ENCODE measurements at regions not wholly inside any gene's neighbourhood (a gene's known extent, or its start where the extent isn't known, plus 50 kb on each side); places are given as distances from the start of the nearest gene placed in this dataset.

GRCh38 chr6:43907312-43907711 is 137.3 kb downstream of the VEGFA start:
- Histone ChIP-seq H3K4me3 (no peak overlapping the region), H3K27ac (ENCODE audit: low read depth in 1 of 2, low read length in 1 of 2) (no peak overlapping the region), H3K4me1 (ENCODE audit: control insufficient read depth in 5 of 5, insufficient read depth in 5 of 5, low read length in 5 of 5) (peaks cover 0 to 15% (median 0%) of the 10 kb centered on the region in 5 donors), H3K9ac (ENCODE audit: insufficient read depth in 1 of 2, low read length in 2 of 2) (no peak overlapping the region), H3K27me3 (ENCODE audit: control insufficient read depth in 3 of 3, insufficient read depth in 3 of 3, low read length in 2 of 3) (no peaks in the 10 kb centered on the region), H3K36me3 (ENCODE audit: control insufficient read depth in 4 of 4, insufficient read depth in 4 of 4, low read length in 4 of 4) (no peaks in the 10 kb centered on the region), H3K9me3 (ENCODE audit: control insufficient read depth in 4 of 4, insufficient read depth in 3 of 4, low read length in 3 of 4) (no peaks in the 10 kb centered on the region)
- ATAC-seq (ENCODE audit: insufficient read depth, low FRiP score): no peak
- DNase-seq: no peak
- TF ChIP-seq CTCF (IDR thresholded peaks at IDR 0.05; ENCODE audit: control extremely low read depth, extremely low read depth): no peak
- 87 to 90% methylated on average over 2 of the region's 2 CpGs for WGBS, 2 donors

GRCh38 chr6:43904311-43905123 is 134.5 kb downstream of the VEGFA start:
- TF ChIP-seq CTCF (IDR thresholded peaks at IDR 0.05; ENCODE audit: control extremely low read depth, extremely low read depth): no peak
- ATAC-seq (ENCODE audit: insufficient read depth, low FRiP score): no peak
- DNase-seq: no peak
- 77 to 81% methylated on average over 6 of the region's 6 CpGs for WGBS, 2 donors
- Histone ChIP-seq H3K9ac (ENCODE audit: insufficient read depth in 1 of 2, low read length in 2 of 2) (no peak overlapping the region), H3K27me3 (ENCODE audit: control insufficient read depth in 3 of 3, insufficient read depth in 3 of 3, low read length in 2 of 3) (no peaks in the 10 kb centered on the region), H3K27ac (ENCODE audit: low read depth in 1 of 2, low read length in 1 of 2) (no peak overlapping the region), H3K4me1 (ENCODE audit: control insufficient read depth in 5 of 5, insufficient read depth in 5 of 5, low read length in 5 of 5) (peaks cover 0 to 6% (median 0%) of the 10 kb centered on the region in 5 donors), H3K9me3 (ENCODE audit: control insufficient read depth in 4 of 4, insufficient read depth in 3 of 4, low read length in 3 of 4) (no peaks in the 10 kb centered on the region), H3K4me3 (no peak overlapping the region), H3K36me3 (ENCODE audit: control insufficient read depth in 4 of 4, insufficient read depth in 4 of 4, low read length in 4 of 4) (no peaks in the 10 kb centered on the region)

- no peaks in the 10 kb centered on the region for H3K9me3 ChIP-seq (ENCODE audit: control insufficient read depth in 4 of 4, insufficient read depth in 3 of 4, low read length in 3 of 4)
- H3K27me3 ChIP-seq (ENCODE audit: control insufficient read depth in 3 of 3, insufficient read depth in 3 of 3, low read length in 2 of 3): no peaks in the 10 kb centered on the region
- no peak for ATAC-seq (ENCODE audit: insufficient read depth, low FRiP score)
- H3K4me1 ChIP-seq (ENCODE audit: control insufficient read depth in 5 of 5, insufficient read depth in 5 of 5, low read length in 5 of 5): peaks cover 0 to 6% (median 0%) of the 10 kb centered on the region in 5 donors
- no peaks in the 10 kb centered on the region for H3K36me3 ChIP-seq (ENCODE audit: control insufficient read depth in 4 of 4, insufficient read depth in 4 of 4, low read length in 4 of 4)
- no peak overlapping the region for H3K4me3 ChIP-seq
- H3K9ac ChIP-seq (ENCODE audit: insufficient read depth in 1 of 2, low read length in 2 of 2): no peak overlapping the region
- no peak for DNase-seq
- WGBS, 2 donors: 94 to 97% methylated on average over 7 of the region's 7 CpGs
- H3K27ac ChIP-seq (ENCODE audit: low read depth in 1 of 2, low read length in 1 of 2): no peak overlapping the region
- TF ChIP-seq CTCF (IDR thresholded peaks at IDR 0.05; ENCODE audit: control extremely low read depth, extremely low read depth): no peak
Observed at GRCh38 chr6:43903739-43904290, 133.8 kb downstream of the VEGFA start.

Data from lung (tissue), 11 donors.